ENCODE measurements at regions not wholly inside any gene's neighbourhood (a gene's known extent, or its start where the extent isn't known, plus 50 kb on each side); places are given as distances from the start of the nearest gene placed in this dataset.

DNA sequence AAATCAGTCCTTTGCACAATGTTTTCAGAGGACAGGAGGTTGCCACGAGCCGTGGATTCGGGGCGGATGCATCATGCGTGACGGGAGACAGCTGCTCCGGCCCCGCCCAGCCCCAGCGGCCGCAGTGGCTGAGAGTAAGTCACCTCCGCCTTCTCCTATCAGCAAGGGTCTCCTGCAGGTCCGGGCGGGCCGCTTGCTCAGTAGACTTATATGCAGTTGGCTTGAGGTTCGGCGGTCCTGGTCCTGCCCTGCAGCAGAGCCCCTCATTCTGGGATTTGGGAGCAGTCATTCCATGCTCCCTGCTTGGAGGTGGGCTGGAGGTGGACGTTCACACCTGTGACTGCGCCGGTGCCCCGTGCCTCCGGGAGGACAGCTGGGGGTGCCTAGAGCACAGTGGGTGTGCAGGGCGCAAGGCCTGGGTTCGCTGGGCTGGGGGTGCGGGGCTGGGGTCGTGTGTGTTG lies 86.3 kb upstream of the ADRA2C start:
- TF ChIP-seq, protein P1, sequence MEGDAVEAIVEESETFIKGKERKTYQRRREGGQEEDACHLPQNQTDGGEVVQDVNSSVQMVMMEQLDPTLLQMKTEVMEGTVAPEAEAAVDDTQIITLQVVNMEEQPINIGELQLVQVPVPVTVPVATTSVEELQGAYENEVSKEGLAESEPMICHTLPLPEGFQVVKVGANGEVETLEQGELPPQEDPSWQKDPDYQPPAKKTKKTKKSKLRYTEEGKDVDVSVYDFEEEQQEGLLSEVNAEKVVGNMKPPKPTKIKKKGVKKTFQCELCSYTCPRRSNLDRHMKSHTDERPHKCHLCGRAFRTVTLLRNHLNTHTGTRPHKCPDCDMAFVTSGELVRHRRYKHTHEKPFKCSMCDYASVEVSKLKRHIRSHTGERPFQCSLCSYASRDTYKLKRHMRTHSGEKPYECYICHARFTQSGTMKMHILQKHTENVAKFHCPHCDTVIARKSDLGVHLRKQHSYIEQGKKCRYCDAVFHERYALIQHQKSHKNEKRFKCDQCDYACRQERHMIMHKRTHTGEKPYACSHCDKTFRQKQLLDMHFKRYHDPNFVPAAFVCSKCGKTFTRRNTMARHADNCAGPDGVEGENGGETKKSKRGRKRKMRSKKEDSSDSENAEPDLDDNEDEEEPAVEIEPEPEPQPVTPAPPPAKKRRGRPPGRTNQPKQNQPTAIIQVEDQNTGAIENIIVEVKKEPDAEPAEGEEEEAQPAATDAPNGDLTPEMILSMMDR (IDR thresholded peaks at IDR 0.05), result no peak
- TF ChIP-seq EP300 (IDR thresholded peaks at IDR 0.05) (no peak), POLR2AphosphoS5 (IDR thresholded peaks at IDR 0.05) (no peak), POLR2A (IDR thresholded peaks at IDR 0.05) (no peak)

Data from stomach (tissue), 4 donors.